Neuronal stem cell (in vitro differentiated cells): ENCODE measurements at regions not wholly inside any gene's neighbourhood (a gene's known extent, or its start where the extent isn't known, plus 50 kb on each side); places are given as distances from the start of the nearest gene placed in this dataset.

Source experiments
- DNase-seq: peaks from one replicate; pipeline ENCODE4 v3.0.0-alpha.2; 2013; ENCODE audit warnings: low spot score
- H2AFZ ChIP-seq: one replicate; pipeline ENCODE4 v1.6.1; 2013; ENCODE audit warnings: mild to moderate bottlenecking, low read length, inconsistent platforms
- H2AK5ac ChIP-seq: 2 replicates; pipeline ENCODE4 v1.6.1; 2013; ENCODE audit warnings: low read depth, mild to moderate bottlenecking, inconsistent platforms, low read length, moderate library complexity, mixed read lengths
- H2BK120ac ChIP-seq: 2 replicates; pipeline ENCODE4 v1.6.1; 2013; ENCODE audit warnings: low read depth, mild to moderate bottlenecking, inconsistent platforms, low read length, moderate library complexity, mixed read lengths
- H2BK12ac ChIP-seq: one replicate; pipeline ENCODE4 v1.6.1; 2013; ENCODE audit warnings: low read length, inconsistent platforms
- H2BK15ac ChIP-seq: 2 replicates; pipeline ENCODE4 v1.6.1; 2013; ENCODE audit warnings: mild to moderate bottlenecking, low read length, inconsistent platforms, mixed read lengths
- H2BK5ac ChIP-seq: one replicate; pipeline ENCODE4 v1.6.1; 2013; ENCODE audit warnings: inconsistent platforms, mild to moderate bottlenecking, low read length, moderate library complexity
- H3K14ac ChIP-seq: one replicate; pipeline ENCODE4 v1.6.1; 2013; ENCODE audit warnings: low read length, inconsistent platforms
- H3K18ac ChIP-seq: 2 replicates; pipeline ENCODE4 v1.6.1; 2013; ENCODE audit warnings: low read length, inconsistent platforms
- H3K23ac ChIP-seq: 2 replicates; pipeline ENCODE4 v1.6.1; 2013; ENCODE audit warnings: low read depth, mild to moderate bottlenecking, mixed read lengths, low read length, inconsistent platforms; ENCODE audit not compliant: poor library complexity
- H3K27ac ChIP-seq: replicated peaks from 3 replicates; pipeline ENCODE4 v1.5.1; 2013; ENCODE audit warnings: low read length, inconsistent platforms
- H3K27me3 ChIP-seq, 3 experiments: 2 replicates each; pipeline ENCODE4 v1.6.1; 2013; ENCODE audit warnings: low read length in 3 of 3, mild to moderate bottlenecking in 2 of 3, inconsistent platforms in 1 of 3, low read depth in 1 of 3, mixed read lengths in 1 of 3, moderate library complexity in 1 of 3; ENCODE audit not compliant: control insufficient read depth in 3 of 3, insufficient read depth in 3 of 3
- H3K36me3 ChIP-seq, 2 donors: replicated peaks in 1 of 2; 2 replicates each; pipeline ENCODE4 v1.6.1; 2013; ENCODE audit warnings: low read length in 2 of 2; ENCODE audit not compliant: control insufficient read depth in 2 of 2, insufficient read depth in 2 of 2
- H3K4ac ChIP-seq: 2 replicates; pipeline ENCODE4 v1.6.1; 2013; ENCODE audit warnings: inconsistent platforms, mild to moderate bottlenecking, low read length, moderate library complexity
- H3K4me1 ChIP-seq, 2 donors: 1 replicate in 1 of 2; 2 replicates in 1 of 2; pipeline ENCODE4 v1.6.1; 2013; ENCODE audit warnings: low read length in 2 of 2, low read depth in 1 of 2; ENCODE audit not compliant: control insufficient read depth in 2 of 2, insufficient read depth in 1 of 2
- H3K4me2 ChIP-seq: one replicate; pipeline ENCODE4 v1.6.1; 2013; ENCODE audit warnings: mild to moderate bottlenecking, low read length, inconsistent platforms; ENCODE audit not compliant: insufficient read depth, poor library complexity, severe bottlenecking
- H3K4me3 ChIP-seq, 2 donors: 2 replicates each; pipeline ENCODE4 v1.5.1; 2013; ENCODE audit warnings: low read length in 2 of 2, mild to moderate bottlenecking in 2 of 2, inconsistent platforms in 1 of 2, moderate library complexity in 1 of 2
- H3K79me1 ChIP-seq: one replicate; pipeline ENCODE4 v1.6.1; 2013; ENCODE audit warnings: low read depth, mild to moderate bottlenecking, inconsistent platforms, low read length, moderate library complexity
- H3K9ac ChIP-seq: one replicate; pipeline ENCODE4 v1.6.1; 2013; ENCODE audit warnings: mild to moderate bottlenecking, low read depth, low read length, inconsistent platforms; ENCODE audit not compliant: poor library complexity
- H3K9me3 ChIP-seq, 2 donors: replicated peaks in 1 of 2; 2 replicates each; pipeline versions ENCODE3 to v1.6.1; 2013; ENCODE audit warnings: low read length in 2 of 2, mild to moderate bottlenecking in 2 of 2, inconsistent platforms in 1 of 2, low read depth in 1 of 2, mixed read lengths in 1 of 2, moderate library complexity in 1 of 2; ENCODE audit not compliant: control insufficient read depth in 2 of 2, insufficient read depth in 1 of 2
- H4K8ac ChIP-seq: one replicate; pipeline ENCODE4 v1.6.1; 2013; ENCODE audit warnings: low read depth, mild to moderate bottlenecking, inconsistent platforms, low read length, moderate library complexity
- H4K91ac ChIP-seq: one replicate; pipeline ENCODE4 v1.6.1; 2013; ENCODE audit warnings: low read length, low read depth, mild to moderate bottlenecking, inconsistent platforms; ENCODE audit not compliant: poor library complexity
- WGBS, 2 donors: extraction: QIAGEN DNeasy Blood & Tissue Kit; methylation state at CpG; one replicate each; pipeline ENCODE4 v1.1.7; 2013; ENCODE audit warnings: missing lambda C conversion rate in 2 of 2, mixed read lengths in 1 of 2; ENCODE audit not compliant: insufficient read length in 2 of 2, insufficient replicate concordance in 1 of 2; ENCODE audit errors: extremely low coverage in 2 of 2; 5-methylcytosine and 5-hydroxymethylcytosine counted together

GRCh38 chr2:37529830-37530415, 141.5 kb downstream of the CDC42EP3 start:
- no peak for DNase-seq
- H3K4me2 ChIP-seq, result no peak overlapping the region

DNA sequence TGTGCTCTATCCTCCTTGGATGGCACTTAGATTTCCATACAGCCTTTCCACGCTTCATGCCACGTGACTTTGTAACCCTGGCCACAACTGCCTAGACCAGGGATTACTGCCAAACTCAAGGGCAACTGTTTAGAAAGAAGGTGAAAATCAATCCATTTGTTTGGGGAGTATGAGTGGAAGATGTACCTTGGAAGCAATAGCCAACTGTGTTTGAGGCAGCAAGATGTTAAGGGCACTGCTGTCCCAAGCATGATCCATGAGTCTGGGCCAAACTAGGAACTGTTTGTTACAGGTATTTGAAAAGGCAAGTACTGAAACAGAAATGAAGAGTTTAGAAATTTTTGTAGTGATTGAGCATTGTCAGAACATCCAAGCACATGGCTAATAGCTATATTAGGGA, 138.9 kb downstream of the CDC42EP3 start:
- H2AFZ ChIP-seq, result no peak overlapping the region
- H3K9ac ChIP-seq, result no peak overlapping the region
- no peaks in the 10 kb centered on the region for H3K4me1 ChIP-seq
- H3K23ac ChIP-seq, result no peak overlapping the region
- H3K36me3 ChIP-seq, result no peaks in the 10 kb centered on the region
- no peak overlapping the region for H3K27ac ChIP-seq
- no peak overlapping the region for H3K4me3 ChIP-seq
- H4K8ac ChIP-seq, result no peak overlapping the region
- no peaks in the 10 kb centered on the region for H3K79me1 ChIP-seq
- no peak overlapping the region for H3K14ac ChIP-seq
- no peak for DNase-seq
- no peaks in the 10 kb centered on the region for H3K9me3 ChIP-seq
- no peak overlapping the region for H2BK12ac ChIP-seq
- WGBS, 2 donors, result no CpG with 5 or more reads among the region's 2 CpGs
- H3K4me2 ChIP-seq, result no peak overlapping the region
- no peak overlapping the region for H4K91ac ChIP-seq
- peak overlapping the region; percentile 26 for H2AK5ac ChIP-seq
- H3K4ac ChIP-seq, result no peak overlapping the region
- H2BK120ac ChIP-seq, result no peak overlapping the region
- no peak overlapping the region for H3K18ac ChIP-seq
- no peak overlapping the region for H2BK15ac ChIP-seq
- H3K27me3 ChIP-seq, result no peaks in the 10 kb centered on the region
- no peak overlapping the region for H2BK5ac ChIP-seq

More at GRCh38 chr2:37529830-37530415, 141.5 kb downstream of the CDC42EP3 start:
- Histone ChIP-seq H3K4ac (no peak overlapping the region), H3K36me3 (no peaks in the 10 kb centered on the region), H3K4me1 (no peaks in the 10 kb centered on the region), H3K9ac (no peak overlapping the region), H3K18ac (no peak overlapping the region), H2BK15ac (no peak overlapping the region), H2BK12ac (no peak overlapping the region), H3K27me3 (no peaks in the 10 kb centered on the region), H3K9me3 (no peaks in the 10 kb centered on the region), H2AK5ac (no peak overlapping the region), H2BK5ac (no peak overlapping the region), H2BK120ac (no peak overlapping the region), H4K91ac (no peak overlapping the region), H3K4me3 (no peak overlapping the region), H3K27ac (no peak overlapping the region), H2AFZ (no peak overlapping the region), H4K8ac (no peak overlapping the region), H3K14ac (no peak overlapping the region), H3K23ac (no peak overlapping the region), H3K79me1 (no peaks in the 10 kb centered on the region)
- WGBS, 2 donors, result no CpG with 5 or more reads among the region's 1 CpG

GRCh38 chr2:37537316-37537715, 134.1 kb downstream of the CDC42EP3 start:
- Histone ChIP-seq H3K4me3 (no peak overlapping the region), H3K14ac (no peak overlapping the region), H3K23ac (no peak overlapping the region), H3K27ac (no peak overlapping the region), H3K4ac (no peak overlapping the region), H2BK15ac (no peak overlapping the region), H2BK5ac (no peak overlapping the region), H4K91ac (no peak overlapping the region), H3K9ac (no peak overlapping the region), H2AFZ (no peak overlapping the region), H4K8ac (no peak overlapping the region), H2BK120ac (no peak overlapping the region), H2AK5ac (no peak overlapping the region), H2BK12ac (no peak overlapping the region), H3K36me3 (no peaks in the 10 kb centered on the region), H3K18ac (no peak overlapping the region), H3K4me2 (no peak overlapping the region), H3K79me1 (no peaks in the 10 kb centered on the region), H3K9me3 (peaks cover 0 to 6% of the 10 kb centered on the region in 2 donors), H3K4me1 (no peaks in the 10 kb centered on the region), H3K27me3 (no peaks in the 10 kb centered on the region)
- no CpG with 5 or more reads among the region's 5 CpGs for WGBS, 2 donors
- DNase-seq, result no peak

DNA sequence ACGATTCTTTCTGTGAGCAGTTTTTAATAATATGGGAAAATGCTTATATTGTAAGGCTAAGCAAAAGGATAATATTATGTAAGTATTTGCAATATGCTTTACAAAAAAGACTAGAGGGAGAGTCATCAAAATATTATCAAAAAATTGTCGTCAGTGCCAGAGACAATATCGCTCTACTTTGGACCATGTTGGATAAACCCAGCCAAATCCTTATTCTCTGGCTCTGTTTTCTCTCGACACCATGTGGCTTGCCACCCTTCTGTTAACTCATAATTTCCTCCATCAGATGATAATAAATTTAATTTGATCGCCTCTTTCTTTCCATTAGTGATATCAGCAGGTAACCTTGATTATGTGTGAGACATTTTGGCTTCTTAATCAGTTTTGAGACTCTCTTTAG, 129.9 kb downstream of the CDC42EP3 start:
- no peak overlapping the region for H3K9ac ChIP-seq
- H2BK12ac ChIP-seq, result no peak overlapping the region
- no peaks in the 10 kb centered on the region for H3K36me3 ChIP-seq
- H3K14ac ChIP-seq, result no peak overlapping the region
- no peak overlapping the region for H2BK15ac ChIP-seq
- no peak overlapping the region for H4K8ac ChIP-seq
- H3K4ac ChIP-seq, result no peak overlapping the region
- no peaks in the 10 kb centered on the region for H3K79me1 ChIP-seq
- H3K9me3 ChIP-seq, result peaks cover 0 to 6% of the 10 kb centered on the region in 2 donors
- no peak overlapping the region for H3K23ac ChIP-seq
- no peak overlapping the region for H4K91ac ChIP-seq
- H2BK120ac ChIP-seq, result no peak overlapping the region
- H3K27me3 ChIP-seq, result no peaks in the 10 kb centered on the region
- DNase-seq, result no peak
- no peak overlapping the region for H2AK5ac ChIP-seq
- no peak overlapping the region for H2AFZ ChIP-seq
- H2BK5ac ChIP-seq, result no peak overlapping the region
- H3K4me3 ChIP-seq, result no peak overlapping the region
- no peak overlapping the region for H3K18ac ChIP-seq
- no peak overlapping the region for H3K4me2 ChIP-seq
- H3K27ac ChIP-seq, result no peak overlapping the region
- WGBS, 2 donors, result no CpG with 5 or more reads among the region's 5 CpGs
- no peaks in the 10 kb centered on the region for H3K4me1 ChIP-seq
